Ascending aorta (tissue), 2 donors: ENCODE measurements at regions not wholly inside any gene's neighbourhood (a gene's known extent, or its start where the extent isn't known, plus 50 kb on each side); places are given as distances from the start of the nearest gene placed in this dataset.

Source experiments
- DNase-seq, 2 donors: peaks; one replicate each; pipeline ENCODE4 v3.0.0-alpha.2; 2019; ENCODE audit warnings: low spot score in 2 of 2
- H3K27ac ChIP-seq, 2 donors: fragments of 200-600 bp; sonication (generic); one replicate each; pipeline ENCODE4 v1.5.1; 2016 to 2017; ENCODE audit warnings: mild to moderate bottlenecking in 1 of 2
- H3K27me3 ChIP-seq: fragments of 200-600 bp; sonication (generic); one replicate; pipeline ENCODE4 v1.5.1; 2017
- H3K36me3 ChIP-seq, 2 donors: fragments of 200-600 bp; sonication (generic); one replicate each; pipeline ENCODE4 v1.5.1; 2016
- H3K4me1 ChIP-seq, 2 donors: fragments of 200-600 bp; sonication (generic); one replicate each; pipeline ENCODE4 v1.5.1; 2016 to 2017; ENCODE audit warnings: mild to moderate bottlenecking in 1 of 2
- H3K4me3 ChIP-seq, 2 donors: fragments of 200-600 bp; sonication (generic); one replicate each; pipeline ENCODE4 v1.5.1; 2016 to 2017; ENCODE audit warnings: mild to moderate bottlenecking in 1 of 2
- H3K9me3 ChIP-seq, 2 donors: fragments of 200-600 bp; sonication (generic); one replicate each; pipeline ENCODE4 v1.5.1; 2016
- intact Hi-C: fragments of 100-400 bp; cut with DNase I; formaldehyde crosslinking; loops from one replicate; pipeline ENCODE4 v1.15.1; 2023
- TF ChIP-seq, protein P1 (sequence below), 3 experiments: fragments of 200-600 bp in 2 of 3; fragments of 450-650 bp in 1 of 3; sonication (generic) in 2 of 3; IDR thresholded peaks; one replicate each; pipeline ENCODE4 v1.5.1; 2016 to 2019; ENCODE audit warnings: antibody characterized with exemption in 3 of 3, mild to moderate bottlenecking in 1 of 3, moderate library complexity in 1 of 3

- TF ChIP-seq, protein P1, sequence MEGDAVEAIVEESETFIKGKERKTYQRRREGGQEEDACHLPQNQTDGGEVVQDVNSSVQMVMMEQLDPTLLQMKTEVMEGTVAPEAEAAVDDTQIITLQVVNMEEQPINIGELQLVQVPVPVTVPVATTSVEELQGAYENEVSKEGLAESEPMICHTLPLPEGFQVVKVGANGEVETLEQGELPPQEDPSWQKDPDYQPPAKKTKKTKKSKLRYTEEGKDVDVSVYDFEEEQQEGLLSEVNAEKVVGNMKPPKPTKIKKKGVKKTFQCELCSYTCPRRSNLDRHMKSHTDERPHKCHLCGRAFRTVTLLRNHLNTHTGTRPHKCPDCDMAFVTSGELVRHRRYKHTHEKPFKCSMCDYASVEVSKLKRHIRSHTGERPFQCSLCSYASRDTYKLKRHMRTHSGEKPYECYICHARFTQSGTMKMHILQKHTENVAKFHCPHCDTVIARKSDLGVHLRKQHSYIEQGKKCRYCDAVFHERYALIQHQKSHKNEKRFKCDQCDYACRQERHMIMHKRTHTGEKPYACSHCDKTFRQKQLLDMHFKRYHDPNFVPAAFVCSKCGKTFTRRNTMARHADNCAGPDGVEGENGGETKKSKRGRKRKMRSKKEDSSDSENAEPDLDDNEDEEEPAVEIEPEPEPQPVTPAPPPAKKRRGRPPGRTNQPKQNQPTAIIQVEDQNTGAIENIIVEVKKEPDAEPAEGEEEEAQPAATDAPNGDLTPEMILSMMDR (IDR thresholded peaks at IDR 0.05): no peak
- Histone ChIP-seq H3K27ac (no peak overlapping the region), H3K9me3 (no peaks in the 10 kb centered on the region), H3K4me3 (no peak overlapping the region), H3K27me3 (no peaks in the 10 kb centered on the region), H3K36me3 (no peaks in the 10 kb centered on the region), H3K4me1 (no peaks in the 10 kb centered on the region)
- intact Hi-C loops: no loop called here
- no peak for DNase-seq
These were observed 162.7 kb downstream of the KITLG start for GRCh38 chr12:88417531-88417930.

- H3K27ac ChIP-seq: no peak overlapping the region
- H3K27me3 ChIP-seq: no peaks in the 10 kb centered on the region
- no peak for DNase-seq
- TF ChIP-seq, protein P1 (IDR thresholded peaks at IDR 0.05): no peak
- H3K9me3 ChIP-seq: no peaks in the 10 kb centered on the region
- no peaks in the 10 kb centered on the region for H3K36me3 ChIP-seq
- no peaks in the 10 kb centered on the region for H3K4me1 ChIP-seq
- intact Hi-C loops: no loop called here
- no peak overlapping the region for H3K4me3 ChIP-seq
These were observed 161.3 kb downstream of the KITLG start for GRCh38 chr12:88418856-88419497.

- Histone ChIP-seq H3K27me3 (no peaks in the 10 kb centered on the region), H3K36me3 (no peaks in the 10 kb centered on the region), H3K4me1 (no peaks in the 10 kb centered on the region), H3K27ac (no peak overlapping the region), H3K9me3 (no peaks in the 10 kb centered on the region), H3K4me3 (no peak overlapping the region)
- DNase-seq: no peak
- intact Hi-C loops: no loop called here
- TF ChIP-seq, protein P1 (IDR thresholded peaks at IDR 0.05): no peak
These were observed 160.5 kb downstream of the KITLG start for GRCh38 chr12:88419794-88420193.

DNA sequence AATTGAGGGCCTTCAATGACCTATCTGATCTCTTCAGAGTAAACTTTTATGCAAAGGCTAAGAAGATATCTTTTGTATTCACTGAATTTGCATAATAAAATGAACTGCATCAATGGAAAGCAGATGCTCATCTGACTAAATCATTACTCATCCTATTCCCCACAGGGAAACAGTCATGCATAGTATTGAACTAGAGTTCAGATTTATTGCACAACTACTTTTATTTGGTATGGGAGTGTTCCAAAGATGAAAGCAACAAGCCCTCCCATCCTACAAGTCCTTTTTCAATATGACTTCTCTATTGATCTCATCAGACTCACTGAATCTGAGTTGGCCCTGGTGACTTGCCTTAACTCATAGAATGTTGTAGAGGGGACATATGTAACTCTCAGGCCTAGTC lies 159.8 kb downstream of the KITLG start:
- Histone ChIP-seq H3K4me3 (no peak overlapping the region), H3K27me3 (no peaks in the 10 kb centered on the region), H3K27ac (no peak overlapping the region), H3K4me1 (no peaks in the 10 kb centered on the region), H3K9me3 (no peaks in the 10 kb centered on the region), H3K36me3 (no peaks in the 10 kb centered on the region)
- no peak for DNase-seq
- TF ChIP-seq, protein P1 (IDR thresholded peaks at IDR 0.05): no peak
- intact Hi-C loops: no loop called here

DNA sequence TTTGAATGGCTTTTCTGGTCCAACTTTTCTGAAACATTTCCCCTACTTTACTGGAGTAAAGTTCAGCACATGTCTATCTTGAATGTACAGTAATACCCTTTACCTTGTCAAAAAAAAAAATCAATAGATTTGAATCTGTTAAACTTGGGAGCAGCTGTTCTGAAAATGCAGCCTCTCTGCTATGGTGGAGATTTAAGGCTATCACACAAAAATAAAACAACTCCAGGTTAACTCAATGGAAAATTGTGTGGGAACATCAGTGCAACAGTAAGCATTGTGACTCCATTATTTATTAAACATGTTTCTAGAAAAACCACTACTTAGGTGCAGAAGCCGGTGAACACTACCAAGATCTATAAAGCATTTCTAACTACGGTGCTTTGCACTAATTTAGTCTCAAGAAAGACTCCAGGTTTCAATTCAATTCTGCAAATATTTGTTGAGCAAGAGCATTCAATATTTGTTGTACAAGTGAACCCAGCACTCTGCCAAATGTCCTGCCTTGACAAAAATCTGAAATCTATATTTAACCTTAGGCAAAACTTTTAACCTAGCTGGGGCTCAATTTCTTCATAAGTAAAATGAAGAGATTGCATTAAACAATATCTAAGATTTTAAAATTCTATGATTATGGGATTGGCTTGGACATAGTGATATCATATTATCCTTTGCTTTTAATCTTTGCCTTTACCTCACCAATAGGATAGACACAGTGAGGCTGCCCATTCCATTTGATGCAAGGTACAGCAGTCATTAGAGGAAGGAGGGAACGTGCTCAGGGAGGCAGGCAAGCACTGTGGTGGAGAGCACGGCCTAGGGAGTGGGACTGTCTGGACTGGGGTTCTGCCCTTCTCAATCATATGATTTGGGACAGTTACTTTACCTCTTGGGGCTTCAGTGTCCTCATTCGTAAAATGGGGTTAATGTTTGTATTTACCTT lies 155.2 kb downstream of the KITLG start:
- Histone ChIP-seq H3K4me1 (no peaks in the 10 kb centered on the region), H3K4me3 (no peak overlapping the region), H3K27ac (no peak overlapping the region), H3K9me3 (peaks cover 0 to 4% of the 10 kb centered on the region in 2 donors), H3K27me3 (no peaks in the 10 kb centered on the region), H3K36me3 (no peaks in the 10 kb centered on the region)
- DNase-seq: no peak
- intact Hi-C loops: no loop called here
- TF ChIP-seq, protein P1 (IDR thresholded peaks at IDR 0.05): no peak
